Stimulated activated CD4-positive, alpha-beta T cell treated with anti-CD3 and anti-CD28 coated beads, Interleukin-12 subunit alpha, Interleukin-12 subunit beta, amount 100 ng/mL, for 4 hours (primary cell): ENCODE measurements at regions not wholly inside any gene's neighbourhood (a gene's known extent, or its start where the extent isn't known, plus 50 kb on each side); places are given as distances from the start of the nearest gene placed in this dataset.
"Not testable (repeated sequence)": the region's sequence is repeated elsewhere in the genome, so short reads cannot be mapped to it uniquely, and the experiment has no call there.

Source experiments
- DNase-seq: peaks from one replicate; pipeline ENCODE4 v3.0.0-alpha.2; 2020

DNA sequence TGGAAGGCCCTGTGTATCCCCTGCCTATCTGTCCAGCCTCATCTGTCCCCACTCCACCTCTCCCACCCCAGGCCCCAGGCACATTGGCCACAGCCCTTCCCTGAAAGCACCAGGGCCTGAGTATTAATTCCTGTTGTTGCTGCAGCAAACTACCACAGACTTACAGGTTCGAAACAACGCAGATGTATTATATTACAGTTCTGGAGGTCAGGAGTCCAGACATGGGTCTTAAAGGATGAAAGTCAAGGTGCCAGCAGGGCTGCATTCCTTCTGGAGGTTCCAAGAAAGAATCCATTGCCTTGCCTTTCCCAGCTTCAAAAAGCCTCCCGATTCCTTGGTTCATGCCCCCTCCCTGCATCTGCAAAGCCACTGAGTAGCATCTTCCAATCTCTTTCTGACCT is 78.7 kb upstream of the LAPTM4A start:
- DNase-seq, result no peak

DNA sequence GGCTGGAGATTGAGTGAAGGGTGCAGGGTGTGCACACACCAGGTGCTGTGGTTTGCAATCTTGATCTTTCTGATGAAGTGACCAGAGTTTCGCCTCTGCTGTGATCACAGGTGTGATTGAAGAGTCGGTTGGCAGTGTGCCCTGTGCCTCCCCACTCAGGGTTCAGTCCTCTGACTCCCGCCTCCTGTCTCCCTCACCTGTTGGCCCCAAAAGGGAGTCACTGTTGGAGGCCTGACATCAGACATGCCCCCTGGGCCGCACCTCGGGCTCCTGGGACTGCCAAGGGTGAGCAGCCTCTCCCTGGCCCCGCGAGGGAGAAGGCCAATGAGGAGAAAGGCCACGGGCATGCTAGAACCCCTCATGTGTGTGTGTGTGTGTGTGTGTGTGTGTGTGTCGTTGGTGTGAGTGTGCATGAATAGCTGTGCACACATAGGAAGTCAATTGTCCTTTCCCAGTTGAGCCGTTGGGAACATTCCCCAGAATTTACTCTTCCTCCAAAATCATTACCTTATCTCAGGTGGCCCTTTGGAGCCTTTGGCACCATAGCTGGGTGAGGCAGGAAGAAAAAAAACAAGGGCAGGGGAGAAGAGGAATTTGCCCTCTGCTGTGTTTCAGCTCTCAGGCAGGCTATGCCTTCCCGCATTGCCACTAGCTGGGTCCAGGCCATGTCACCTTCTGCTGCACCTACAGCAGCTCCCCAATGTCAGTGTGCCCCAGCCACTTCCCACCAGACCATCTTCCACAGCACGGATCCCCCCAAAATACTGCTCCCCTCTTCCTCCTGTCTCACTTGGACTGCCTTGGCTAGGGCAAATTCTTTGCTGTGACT is 78.1 kb upstream of the LAPTM4A start:
- no peak for DNase-seq

- DNase-seq, result no peak
Observed at GRCh38 chr2:20128506-20129330, 77.3 kb upstream of the LAPTM4A start.

DNA sequence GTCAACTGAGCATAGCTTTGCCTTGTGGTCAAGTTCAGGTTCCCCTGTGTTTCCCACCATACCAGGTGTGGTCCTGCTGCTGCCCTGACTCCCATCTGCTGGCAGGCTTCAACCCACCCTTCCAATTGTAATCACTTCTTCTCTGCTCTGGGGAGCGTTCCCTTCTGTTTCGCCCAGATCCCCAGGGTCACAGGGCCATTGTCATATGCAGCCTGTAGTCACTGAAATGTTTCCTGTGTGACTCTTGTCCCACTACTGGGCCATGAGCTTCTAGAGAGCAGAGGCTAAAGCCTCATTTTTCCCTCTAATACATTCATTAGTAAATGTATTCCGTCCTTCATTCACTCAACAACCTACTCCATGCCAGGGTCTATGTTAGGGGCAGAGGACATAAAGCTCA is 75.0 kb upstream of the LAPTM4A start:
- no peak for DNase-seq

GRCh38 chr2:20126040-20126439 is 74.6 kb upstream of the LAPTM4A start:
- DNase-seq, result no peak

DNA sequence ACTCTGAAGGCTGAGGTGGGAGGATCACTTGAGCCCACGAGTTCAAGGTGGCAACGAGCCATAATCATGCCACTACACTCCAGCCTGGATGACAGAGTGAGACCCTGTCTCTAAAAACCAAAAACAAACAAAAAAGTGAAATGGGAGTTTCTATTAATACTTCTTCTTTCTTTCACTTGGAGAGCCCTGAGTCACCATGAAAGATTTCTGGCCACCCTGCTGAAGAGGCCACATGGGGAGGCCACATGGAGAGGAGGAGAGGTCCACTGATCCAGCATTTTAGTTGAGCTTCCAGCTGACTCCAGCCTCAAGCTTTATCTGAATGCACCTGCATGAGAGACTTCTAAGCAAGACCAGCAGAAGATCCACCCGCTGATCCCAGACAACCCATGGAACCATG is 74.2 kb upstream of the LAPTM4A start:
- DNase-seq, result no peak

DNA sequence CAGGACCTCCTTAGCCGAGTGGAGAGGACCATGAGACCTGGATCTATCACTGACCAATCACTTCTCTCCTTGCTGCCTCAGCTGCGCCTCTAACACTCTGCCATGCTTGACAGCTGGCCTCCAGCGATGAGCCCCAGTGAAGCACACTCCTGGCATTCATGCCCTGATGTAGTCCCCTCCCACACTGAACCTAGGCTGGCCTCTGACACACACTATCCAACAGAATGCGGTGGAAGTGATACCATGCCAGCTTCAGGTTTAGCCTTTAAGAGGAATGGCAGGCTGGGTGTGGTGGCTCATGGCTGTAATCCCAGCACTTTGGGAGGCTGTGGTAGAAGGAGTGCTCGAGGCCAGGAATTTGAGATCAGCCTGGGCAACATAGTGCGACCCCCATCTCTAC is 73.7 kb upstream of the LAPTM4A start:
- DNase-seq, result no peak

- no peak for DNase-seq
Observed at GRCh38 chr2:20123871-20124594, 72.6 kb upstream of the LAPTM4A start.

GRCh38 chr2:20122864-20123263 is 71.4 kb upstream of the LAPTM4A start:
- no peak for DNase-seq

- no peak for DNase-seq
Observed at GRCh38 chr2:20120569-20121416, 69.4 kb upstream of the LAPTM4A start.

DNA sequence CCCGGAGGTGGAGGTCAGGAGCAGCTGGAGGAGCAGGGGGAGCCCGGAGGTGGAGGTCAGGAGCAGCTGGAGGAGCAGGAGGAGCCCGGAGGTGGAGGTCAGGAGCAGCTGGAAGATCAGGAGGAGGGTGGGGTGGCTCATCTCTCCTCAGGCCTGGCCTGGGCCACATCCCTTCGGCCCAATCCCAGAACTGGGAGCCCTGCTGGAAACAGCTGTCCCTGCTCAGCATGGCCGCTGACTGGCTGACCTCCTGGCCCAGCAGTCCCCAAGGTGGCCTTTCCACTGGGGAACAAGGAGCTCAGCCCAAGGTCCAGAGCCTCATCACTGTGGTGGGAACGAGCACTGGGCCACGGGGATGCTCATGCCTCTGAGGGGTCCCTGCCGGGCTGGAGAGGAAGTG is 66.6 kb upstream of the LAPTM4A start:
- DNase-seq, result no peak

- no peak for DNase-seq
Observed at GRCh38 chr2:20115902-20116301, 64.5 kb upstream of the LAPTM4A start.

- no peak for DNase-seq
Observed at GRCh38 chr2:20115374-20115773, 63.9 kb upstream of the LAPTM4A start.

DNA sequence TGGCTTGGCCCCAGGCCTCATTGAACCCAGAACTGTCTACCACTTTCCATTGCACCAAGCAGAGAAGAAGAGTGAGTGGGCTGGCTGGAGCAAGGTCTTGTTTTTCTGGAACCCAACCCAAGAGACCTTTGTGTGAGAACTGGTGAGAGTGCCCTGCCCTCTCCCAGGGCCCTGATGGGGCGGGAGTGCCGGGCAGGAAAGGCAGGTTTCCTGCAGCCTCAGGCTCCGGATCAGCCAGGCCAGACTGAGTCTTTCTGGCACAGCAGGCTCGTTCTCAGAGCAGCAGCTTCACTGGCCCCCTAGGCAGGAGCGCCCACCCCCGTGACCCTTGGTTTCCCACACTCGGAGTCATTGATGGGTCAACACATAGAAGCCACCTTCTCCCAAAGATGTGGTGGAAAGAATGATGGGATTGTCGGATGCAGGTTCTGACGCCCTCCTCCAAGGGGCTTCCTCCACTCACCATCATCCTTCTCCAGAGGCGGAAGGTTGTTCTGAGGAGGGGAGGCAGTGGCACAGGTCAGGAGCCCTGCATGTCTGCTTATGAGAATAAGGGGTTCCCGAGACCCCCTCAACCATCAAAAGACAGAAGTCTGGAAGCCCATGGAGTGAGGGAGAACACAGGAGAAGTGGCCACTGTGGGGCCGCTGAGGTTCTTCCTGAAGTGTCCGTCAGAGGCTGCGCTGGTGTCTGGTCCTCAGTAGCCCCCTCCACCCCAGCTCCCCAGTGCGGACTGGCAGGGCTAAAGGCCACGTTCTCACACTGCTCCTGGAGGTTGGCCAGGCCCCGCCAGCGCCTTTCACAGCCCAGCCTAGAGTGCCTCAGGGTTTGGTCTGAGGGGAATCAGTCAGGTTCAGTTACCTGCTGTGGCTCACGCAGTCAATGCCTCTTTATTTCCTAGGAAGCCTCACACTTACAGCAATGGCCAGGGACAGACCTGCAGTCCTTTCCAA is 62.8 kb upstream of the LAPTM4A start:
- DNase-seq, result no peak

- no peak for DNase-seq
Observed at GRCh38 chr2:20113004-20113796, 61.8 kb upstream of the LAPTM4A start.

- DNase-seq, result not testable (repeated sequence)
Observed at GRCh38 chr2:20112361-20112760, 60.9 kb upstream of the LAPTM4A start.

DNA sequence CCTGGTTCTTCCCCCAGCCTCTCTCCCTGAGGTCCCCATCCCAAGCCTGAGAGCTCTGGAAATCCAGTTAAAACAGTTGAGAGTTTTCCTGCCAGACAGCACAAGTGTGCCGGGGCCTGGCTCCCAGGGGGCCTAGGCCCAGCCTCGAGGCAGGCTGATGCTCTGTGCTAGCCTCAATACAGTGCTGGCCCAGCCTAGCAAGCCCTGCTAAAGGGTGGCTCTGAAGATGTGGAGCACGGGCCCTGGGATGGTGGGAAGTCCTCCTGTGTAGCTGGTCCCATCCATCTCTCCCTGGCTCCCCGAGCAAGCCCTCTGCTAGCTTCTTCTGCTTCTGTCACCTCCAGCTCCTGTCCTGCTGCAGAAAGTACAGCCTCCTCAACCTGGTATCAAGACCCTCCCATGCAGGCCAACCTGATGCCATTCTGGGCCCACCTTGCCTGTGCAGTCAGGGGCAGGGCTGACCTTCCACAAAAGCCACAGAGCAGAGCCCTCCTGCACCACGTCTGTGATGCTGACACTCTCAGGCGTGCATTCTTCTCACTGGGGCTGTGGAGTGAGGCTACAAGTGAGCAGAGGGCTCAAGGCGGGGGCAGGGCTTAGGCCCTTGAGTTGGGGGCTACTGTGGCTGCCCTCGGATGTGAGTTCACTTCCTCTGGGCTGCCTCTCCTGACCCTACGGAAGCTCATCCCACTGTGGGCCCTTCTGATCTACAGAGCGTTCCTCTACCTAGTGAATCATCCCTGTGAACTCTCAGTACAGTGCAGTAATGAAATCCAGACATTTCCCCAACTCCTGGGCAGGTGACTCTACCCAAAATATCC is 60.1 kb upstream of the LAPTM4A start:
- DNase-seq, result no peak

- no peak for DNase-seq
Observed at GRCh38 chr2:20110876-20111275, 59.4 kb upstream of the LAPTM4A start.

GRCh38 chr2:20110383-20110782 is 59.0 kb upstream of the LAPTM4A start:
- no peak for DNase-seq
